Panc1 (cell line): ENCODE measurements at regions not wholly inside any gene's neighbourhood (a gene's known extent, or its start where the extent isn't known, plus 50 kb on each side); places are given as distances from the start of the nearest gene placed in this dataset.
A peak's percentile ranks its signal among the peaks of the same experiment; 100 is the strongest.

Experiments
- ATAC-seq: fragments of 200-7000 bp; cut with Tn5 transposase; 2 replicates; pipeline ENCODE4 v1.9.1; 2020; ENCODE audit warnings: mild to moderate bottlenecking, moderate library complexity
- BruUV-seq: library from RNA; stranded (reverse); fragments of 400-500 nt; replicated peaks from 2 replicates; lab custom pipeline; 2021; lab: Mats Ljungman, UMichigan
- CTCF ChIA-PET: fragments of 300-600 bp; sonication (Branson Sonifier 250); formaldehyde crosslinking; loops from one replicate; lab custom pipeline; 2022; ENCODE audit warnings: antibody characterized with exemption; lab: Charles Lee
- POLR2A ChIA-PET: fragments of 300-600 bp; sonication (Branson Sonifier 250); formaldehyde crosslinking; loops from one replicate; lab custom pipeline; 2022; ENCODE audit warnings: antibody characterized with exemption; lab: Charles Lee
- DNase-seq: peaks from one replicate; pipeline ENCODE4 v3.0.0-alpha.2; 2010; ENCODE audit warnings: low read depth, low spot score
- H3K27ac ChIP-seq: 2 replicates; pipeline ENCODE4 v1.5.1; 2011; ENCODE audit warnings: mild to moderate bottlenecking, low read length, inconsistent platforms
- H3K27me3 ChIP-seq: fragments of 200-500 bp; sonication (Bioruptor generic); 2 replicates; pipeline ENCODE4 v1.6.0; 2014; ENCODE audit warnings: low read length, inconsistent platforms; ENCODE audit not compliant: control insufficient read depth, insufficient read depth
- H3K36me3 ChIP-seq: fragments of 200-500 bp; sonication (Bioruptor generic); 2 replicates; pipeline ENCODE4 v1.5.1; 2014; ENCODE audit warnings: inconsistent platforms, mild to moderate bottlenecking, low read length, moderate library complexity; ENCODE audit not compliant: control insufficient read depth, insufficient read depth
- H3K4me1 ChIP-seq: 2 replicates; pipeline ENCODE4 v1.5.1; 2011; ENCODE audit warnings: inconsistent platforms, mild to moderate bottlenecking, low read length, moderate library complexity; ENCODE audit not compliant: control insufficient read depth, insufficient read depth
- H3K4me3 ChIP-seq, 2 experiments: 2 replicates each; pipeline ENCODE4 v1.5.1; 2011 to 2012; ENCODE audit warnings: low read depth in 2 of 2, low read length in 2 of 2, mild to moderate bottlenecking in 2 of 2, inconsistent platforms in 1 of 2, moderate library complexity in 1 of 2
- H3K9me3 ChIP-seq: fragments of 200-500 bp; sonication (Bioruptor generic); 2 replicates; pipeline ENCODE4 v1.5.1; 2014; ENCODE audit warnings: low read depth, mild to moderate bottlenecking, inconsistent platforms, low read length, moderate library complexity; ENCODE audit not compliant: control insufficient read depth, insufficient read depth
- POLR2AphosphoS5 ChIP-seq: IDR thresholded peaks from 2 replicates; pipeline ENCODE4 v1.6.1; 2012; ENCODE audit warnings: mild to moderate bottlenecking, low read depth, low read length, moderate library complexity
- SIN3A ChIP-seq: IDR thresholded peaks from 2 replicates; pipeline ENCODE4 v1.6.1; 2012; ENCODE audit warnings: low read depth, mild to moderate bottlenecking, low read length, moderate library complexity, borderline replicate concordance; ENCODE audit not compliant: insufficient read depth
- TCF7L2 ChIP-seq: IDR thresholded peaks from 2 replicates; pipeline ENCODE4 v1.6.1; 2011; ENCODE audit warnings: mild to moderate bottlenecking, low read depth, low read length, inconsistent platforms
- in situ Hi-C: cut with HindIII; loops from 2 replicates; pipeline ENCODE4 v1.10.0; 2016; ENCODE audit warnings: low sequenced_read_pairs, low pct_unique_long_range_greater_than_20kb
- intact Hi-C: fragments of 100-400 bp; cut with micrococcal nuclease; formaldehyde crosslinking; loops from one replicate; pipeline ENCODE4 v1.10.0; 2022; ENCODE audit not compliant: unreplicated experiment
- TF ChIP-seq, protein P1 (sequence below), 2 experiments: IDR thresholded peaks; 2 replicates each; pipeline ENCODE4 v1.6.1; 2011 to 2012; ENCODE audit warnings: low read depth in 2 of 2, control low read depth in 1 of 2, low read length in 1 of 2, mild to moderate bottlenecking in 1 of 2, moderate library complexity in 1 of 2; ENCODE audit not compliant: insufficient read depth in 1 of 2
- TF ChIP-seq, protein P2 (sequence below): fragments of 450-650 bp; IDR thresholded peaks from 2 replicates; pipeline ENCODE4 v1.5.1; 2017; ENCODE audit warnings: mild to moderate bottlenecking

DNA sequence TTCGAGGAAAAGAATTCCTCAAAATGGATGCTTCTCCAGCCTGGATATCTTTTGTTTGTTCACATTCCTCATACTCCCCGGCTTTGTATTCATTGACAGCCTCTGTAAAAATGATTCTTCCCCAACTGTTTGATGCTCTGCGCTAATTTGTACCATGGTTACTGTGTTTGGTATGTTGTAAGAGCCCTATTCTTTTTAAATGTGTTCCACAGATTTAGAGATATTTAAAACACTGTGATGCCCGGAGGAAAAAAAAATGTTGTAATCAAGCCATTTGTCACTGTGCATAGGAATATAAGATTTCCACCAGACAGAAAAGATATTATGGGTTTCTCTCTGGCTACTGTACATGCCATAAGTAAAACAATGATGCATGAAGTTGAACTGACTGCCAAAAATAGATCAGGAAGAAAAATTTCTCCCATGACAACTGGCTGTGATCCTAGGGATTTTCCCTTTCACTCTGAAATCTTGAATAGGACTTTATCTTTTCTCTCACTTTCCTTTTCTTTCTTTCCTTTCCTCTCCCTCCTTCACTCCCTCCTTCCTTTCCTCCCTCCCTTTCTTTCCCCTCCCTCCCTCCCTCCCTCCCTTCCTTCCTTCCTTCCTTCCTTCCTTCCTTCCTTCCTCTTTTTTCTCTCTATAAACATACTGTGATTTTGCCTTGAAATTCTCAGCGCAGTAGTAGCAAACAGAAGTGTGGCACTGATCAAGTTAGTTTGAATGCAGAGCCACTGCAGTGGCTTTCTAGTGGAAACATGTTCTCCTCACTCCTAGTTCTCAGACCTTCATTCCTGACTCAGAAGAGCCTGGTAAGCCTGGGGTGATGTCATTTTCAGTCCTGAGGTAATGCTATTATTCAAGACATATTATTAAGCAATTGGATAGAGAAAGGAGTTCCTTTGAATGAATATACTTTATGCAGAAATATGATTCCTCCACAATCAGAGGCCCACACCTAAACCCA is 254.9 kb upstream of the TBL1XR1 start:
- TF ChIP-seq, protein P1, sequence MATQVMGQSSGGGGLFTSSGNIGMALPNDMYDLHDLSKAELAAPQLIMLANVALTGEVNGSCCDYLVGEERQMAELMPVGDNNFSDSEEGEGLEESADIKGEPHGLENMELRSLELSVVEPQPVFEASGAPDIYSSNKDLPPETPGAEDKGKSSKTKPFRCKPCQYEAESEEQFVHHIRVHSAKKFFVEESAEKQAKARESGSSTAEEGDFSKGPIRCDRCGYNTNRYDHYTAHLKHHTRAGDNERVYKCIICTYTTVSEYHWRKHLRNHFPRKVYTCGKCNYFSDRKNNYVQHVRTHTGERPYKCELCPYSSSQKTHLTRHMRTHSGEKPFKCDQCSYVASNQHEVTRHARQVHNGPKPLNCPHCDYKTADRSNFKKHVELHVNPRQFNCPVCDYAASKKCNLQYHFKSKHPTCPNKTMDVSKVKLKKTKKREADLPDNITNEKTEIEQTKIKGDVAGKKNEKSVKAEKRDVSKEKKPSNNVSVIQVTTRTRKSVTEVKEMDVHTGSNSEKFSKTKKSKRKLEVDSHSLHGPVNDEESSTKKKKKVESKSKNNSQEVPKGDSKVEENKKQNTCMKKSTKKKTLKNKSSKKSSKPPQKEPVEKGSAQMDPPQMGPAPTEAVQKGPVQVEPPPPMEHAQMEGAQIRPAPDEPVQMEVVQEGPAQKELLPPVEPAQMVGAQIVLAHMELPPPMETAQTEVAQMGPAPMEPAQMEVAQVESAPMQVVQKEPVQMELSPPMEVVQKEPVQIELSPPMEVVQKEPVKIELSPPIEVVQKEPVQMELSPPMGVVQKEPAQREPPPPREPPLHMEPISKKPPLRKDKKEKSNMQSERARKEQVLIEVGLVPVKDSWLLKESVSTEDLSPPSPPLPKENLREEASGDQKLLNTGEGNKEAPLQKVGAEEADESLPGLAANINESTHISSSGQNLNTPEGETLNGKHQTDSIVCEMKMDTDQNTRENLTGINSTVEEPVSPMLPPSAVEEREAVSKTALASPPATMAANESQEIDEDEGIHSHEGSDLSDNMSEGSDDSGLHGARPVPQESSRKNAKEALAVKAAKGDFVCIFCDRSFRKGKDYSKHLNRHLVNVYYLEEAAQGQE (IDR thresholded peaks at IDR 0.05; ENCODE audit: insufficient read depth in 1 of 2, low read depth in 2 of 2, low read length in 1 of 2), result no peak
- TF ChIP-seq, protein P2, sequence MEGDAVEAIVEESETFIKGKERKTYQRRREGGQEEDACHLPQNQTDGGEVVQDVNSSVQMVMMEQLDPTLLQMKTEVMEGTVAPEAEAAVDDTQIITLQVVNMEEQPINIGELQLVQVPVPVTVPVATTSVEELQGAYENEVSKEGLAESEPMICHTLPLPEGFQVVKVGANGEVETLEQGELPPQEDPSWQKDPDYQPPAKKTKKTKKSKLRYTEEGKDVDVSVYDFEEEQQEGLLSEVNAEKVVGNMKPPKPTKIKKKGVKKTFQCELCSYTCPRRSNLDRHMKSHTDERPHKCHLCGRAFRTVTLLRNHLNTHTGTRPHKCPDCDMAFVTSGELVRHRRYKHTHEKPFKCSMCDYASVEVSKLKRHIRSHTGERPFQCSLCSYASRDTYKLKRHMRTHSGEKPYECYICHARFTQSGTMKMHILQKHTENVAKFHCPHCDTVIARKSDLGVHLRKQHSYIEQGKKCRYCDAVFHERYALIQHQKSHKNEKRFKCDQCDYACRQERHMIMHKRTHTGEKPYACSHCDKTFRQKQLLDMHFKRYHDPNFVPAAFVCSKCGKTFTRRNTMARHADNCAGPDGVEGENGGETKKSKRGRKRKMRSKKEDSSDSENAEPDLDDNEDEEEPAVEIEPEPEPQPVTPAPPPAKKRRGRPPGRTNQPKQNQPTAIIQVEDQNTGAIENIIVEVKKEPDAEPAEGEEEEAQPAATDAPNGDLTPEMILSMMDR, result no peak
- no peak for TF ChIP-seq POLR2AphosphoS5
- no peak for TF ChIP-seq SIN3A
- TF ChIP-seq TCF7L2, result no peak
- H3K4me3 ChIP-seq, result no peak overlapping the region
- DNase-seq (no peak), ATAC-seq (peak; percentile 63; the same call in 1 of the 2 replicates)
- intact Hi-C loops, result no loop called here
- POLR2A ChIA-PET, result no interaction called here
- in situ Hi-C loops, result no loop called here
- peaks cover 4% of the 10 kb centered on the region; the same call in 1 of the 2 replicates for H3K4me1 ChIP-seq
- no TSS peak for BruUV-seq
- peaks cover 3% of the 10 kb centered on the region; the same call in 1 of the 2 replicates for H3K9me3 ChIP-seq
- H3K27ac ChIP-seq, result peak overlapping the region; percentile 61
- no peaks in the 10 kb centered on the region for H3K36me3 ChIP-seq
- H3K27me3 ChIP-seq, result no peaks in the 10 kb centered on the region
- CTCF ChIA-PET, result no interaction called here

DNA sequence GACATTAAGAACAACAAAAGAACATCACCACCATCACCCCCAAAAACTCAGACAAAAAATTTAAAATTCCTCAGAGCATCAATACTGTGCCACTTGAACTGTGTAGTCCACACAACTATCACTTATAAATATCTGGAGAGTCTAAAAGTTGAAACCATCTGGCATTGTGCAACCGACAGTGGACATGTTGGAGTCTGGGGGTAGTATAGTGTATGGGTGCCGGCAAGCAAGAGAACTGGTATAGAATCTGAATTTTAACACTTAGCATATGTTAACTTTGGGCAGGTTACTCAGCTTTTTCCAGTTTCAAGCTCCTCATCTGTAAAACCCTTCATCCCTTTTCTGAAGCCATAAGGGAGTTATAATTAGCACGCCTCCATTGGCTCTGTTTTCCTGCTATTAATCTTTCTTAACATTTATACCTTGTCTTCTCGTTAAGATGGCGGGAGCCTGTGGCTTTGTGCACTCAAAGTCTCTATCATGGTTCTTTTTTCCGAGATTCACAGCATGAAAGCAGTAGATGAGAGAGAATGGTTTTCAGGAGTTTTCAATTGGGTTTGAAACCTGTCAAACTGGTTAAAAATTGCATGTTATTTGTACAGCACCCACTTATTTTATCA is 255.7 kb upstream of the TBL1XR1 start:
- Histone ChIP-seq H3K4me1 (peaks cover 4% of the 10 kb centered on the region; the same call in 1 of the 2 replicates), H3K4me3 (no peak overlapping the region), H3K36me3 (no peaks in the 10 kb centered on the region), H3K27ac (no peak overlapping the region; the same call in 1 of the 2 replicates), H3K9me3 (peaks cover 8% of the 10 kb centered on the region; the same call in 1 of the 2 replicates), H3K27me3 (no peaks in the 10 kb centered on the region)
- BruUV-seq, result no TSS peak
- DNase-seq, result no peak
- ChIA-PET CTCF (no interaction called here), POLR2A (no interaction called here)
- intact Hi-C loops, result no loop called here
- no peak for TF ChIP-seq POLR2AphosphoS5
- no peak for ATAC-seq
- in situ Hi-C loops, result no loop called here
